Heart left ventricle (tissue), 16 donors: ENCODE measurements at regions not wholly inside any gene's neighbourhood (a gene's known extent, or its start where the extent isn't known, plus 50 kb on each side); places are given as distances from the start of the nearest gene placed in this dataset.
"Not testable (repeated sequence)": the region's sequence is repeated elsewhere in the genome, so short reads cannot be mapped to it uniquely, and the experiment has no call there.

ENCODE experiments used
- ATAC-seq, 4 donors: fragments of 200-7000 bp; cut with Tn5 transposase; one replicate each; pipeline ENCODE4 v1.9.1; 2020 to 2022; ENCODE audit warnings: moderate library complexity in 4 of 4, mild to moderate bottlenecking in 3 of 4, moderate number of reproducible peaks in 1 of 4
- DNase-seq, 5 donors: peaks; one replicate each; pipeline ENCODE4 v3.0.0-alpha.2; 2020
- H3K27ac ChIP-seq, 12 donors: fragments of 200-600 bp; sonication (generic) in 4 of 12; one replicate each; pipeline versions ENCODE4 v1.5.0 to v1.8.0; 2016 to 2022; ENCODE audit warnings: mild to moderate bottlenecking in 2 of 12
- H3K27me3 ChIP-seq, 9 donors: fragments of 200-600 bp; sonication (generic) in 2 of 9; one replicate each; pipeline versions ENCODE4 v1.5.1 to v1.8.0; 2016 to 2022; ENCODE audit warnings: mild to moderate bottlenecking in 3 of 9
- H3K36me3 ChIP-seq, 9 donors: fragments of 200-600 bp; sonication (generic) in 2 of 9; one replicate each; pipeline versions ENCODE4 v1.5.0 to v1.8.0; 2018 to 2022; ENCODE audit warnings: mild to moderate bottlenecking in 2 of 9
- H3K4me1 ChIP-seq, 12 donors: fragments of 200-600 bp; sonication (generic) in 4 of 12; one replicate each; pipeline versions ENCODE4 v1.5.0 to v1.8.0; 2016 to 2022; ENCODE audit warnings: mild to moderate bottlenecking in 3 of 12
- H3K4me3 ChIP-seq, 12 donors: fragments of 200-600 bp; sonication (generic) in 4 of 12; one replicate each; pipeline versions ENCODE4 v1.5.0 to v1.8.0; 2017 to 2022; ENCODE audit warnings: mild to moderate bottlenecking in 9 of 12, moderate library complexity in 4 of 12
- H3K9me3 ChIP-seq, 12 donors: fragments of 200-600 bp; sonication (generic) in 4 of 12; one replicate each; pipeline versions ENCODE4 v1.5.0 to v1.8.0; 2016 to 2022; ENCODE audit warnings: mild to moderate bottlenecking in 1 of 12
- POLR2A ChIP-seq, 2 donors: fragments of 450-650 bp; IDR thresholded peaks; one replicate each; pipeline ENCODE4 v1.6.1; 2017; ENCODE audit warnings: antibody characterized with exemption in 2 of 2, mild to moderate bottlenecking in 2 of 2, moderate library complexity in 2 of 2
- WGBS, 4 donors: extraction: QIAGEN DNeasy Blood & Tissue Kit in 2 of 4; methylation state at CpG; one replicate each; pipeline versions ENCODE4 v1.1.5 to v1.1.7; 2013 to 2018; 5-methylcytosine and 5-hydroxymethylcytosine counted together
- intact Hi-C, 10 donors: fragments of 100-400 bp; cut with DNase I; formaldehyde crosslinking; loops; one replicate each; pipeline versions ENCODE4 v1.11.1 to v1.14.2; 2022
- TF ChIP-seq, protein P1 (sequence below), 12 donors: fragments of 200-600 bp; sonication (generic) in 4 of 12; IDR thresholded peaks; one replicate each; pipeline versions ENCODE4 v1.5.0 to v1.8.0; 2018 to 2022; ENCODE audit warnings: antibody characterized with exemption in 12 of 12, mild to moderate bottlenecking in 5 of 12
- donor health status: ischemic (EF 13 %, LVEDD 7.1; RV severe dilation, severe dysfunction).
- donor health status: healthy with polysubstance abuse.
- donor health status: DM: no; HTN: yes; CAD: no.
- donor health status: DM: no; HTN: no; CAD: no.
- donor health status: ischemic (EF 25% LVEDD 6.9; RV normal size, moderate dysfunction).
- donor health status: ischemic (EF 25% LVEDD 5.7; RV mildly dilated, moderate dysfunction).
- donor health status: healthy.
- donor health status: DM: yes; HTN: yes; CAD: no.
- donor health status: ischemic (EF 35%, LVEDD 5.7; RV mildly dilated, moderate dysfunction).
- donor health status: nonischemic (EF 11% LVEDD 7.7; RV severe dilation, severe dysfunction).
- donor health status: DM: yes; HTN: yes; CAD: no.
- donor health status: PGD.
- donor health status: ischemic (EF 29% LVEDD 5.4; RV normal size, mild dysfunction).
- donor health status: nonischemic (EF 23%, LVEDD 6.1; RV moderate dilation, normal function).

DNA sequence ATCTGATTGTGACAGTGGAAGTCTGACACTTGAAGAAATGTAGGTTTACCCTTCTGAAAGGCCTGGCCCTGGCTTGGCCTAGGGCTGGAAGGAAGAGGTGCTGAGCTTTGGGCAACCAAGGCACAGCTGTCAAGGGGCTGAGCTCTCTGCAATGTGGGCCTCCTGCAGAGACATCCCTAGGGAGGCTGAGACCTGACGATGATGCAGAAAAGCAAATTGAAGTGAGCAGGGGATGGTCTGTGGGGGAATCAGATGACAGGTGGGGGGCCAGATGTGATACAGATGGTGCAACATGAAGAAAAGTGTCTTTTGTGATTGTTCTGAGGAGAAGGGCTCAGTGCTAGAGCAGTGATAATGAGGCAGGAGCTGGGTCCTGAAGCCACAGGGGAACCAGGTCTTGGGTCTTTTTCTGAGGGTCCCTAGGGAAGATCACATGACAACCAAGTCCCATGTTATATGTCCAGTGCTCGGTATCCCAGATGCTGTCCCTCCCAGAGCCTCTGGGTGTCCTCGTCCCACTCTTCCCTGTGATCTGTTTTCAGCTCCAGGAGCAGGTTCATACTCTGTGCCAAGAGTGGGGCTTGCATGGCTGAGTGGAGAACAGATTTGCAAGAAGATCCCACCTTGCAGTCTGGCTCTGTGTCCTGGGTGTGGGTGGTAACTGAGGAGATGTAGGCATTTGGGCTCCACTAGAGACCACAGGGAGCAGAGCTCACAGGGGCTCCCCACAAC is 79.9 kb upstream of the VPREB1 start:
- H3K27me3 ChIP-seq, result peaks cover 0 to 38% (median 9%) of the 10 kb centered on the region in 9 donors
- peaks cover 0 to 2% (median 0%) of the 10 kb centered on the region in 12 donors for H3K9me3 ChIP-seq
- TF ChIP-seq POLR2A (IDR thresholded peaks at IDR 0.05), result no peak
- TF ChIP-seq, protein P1, sequence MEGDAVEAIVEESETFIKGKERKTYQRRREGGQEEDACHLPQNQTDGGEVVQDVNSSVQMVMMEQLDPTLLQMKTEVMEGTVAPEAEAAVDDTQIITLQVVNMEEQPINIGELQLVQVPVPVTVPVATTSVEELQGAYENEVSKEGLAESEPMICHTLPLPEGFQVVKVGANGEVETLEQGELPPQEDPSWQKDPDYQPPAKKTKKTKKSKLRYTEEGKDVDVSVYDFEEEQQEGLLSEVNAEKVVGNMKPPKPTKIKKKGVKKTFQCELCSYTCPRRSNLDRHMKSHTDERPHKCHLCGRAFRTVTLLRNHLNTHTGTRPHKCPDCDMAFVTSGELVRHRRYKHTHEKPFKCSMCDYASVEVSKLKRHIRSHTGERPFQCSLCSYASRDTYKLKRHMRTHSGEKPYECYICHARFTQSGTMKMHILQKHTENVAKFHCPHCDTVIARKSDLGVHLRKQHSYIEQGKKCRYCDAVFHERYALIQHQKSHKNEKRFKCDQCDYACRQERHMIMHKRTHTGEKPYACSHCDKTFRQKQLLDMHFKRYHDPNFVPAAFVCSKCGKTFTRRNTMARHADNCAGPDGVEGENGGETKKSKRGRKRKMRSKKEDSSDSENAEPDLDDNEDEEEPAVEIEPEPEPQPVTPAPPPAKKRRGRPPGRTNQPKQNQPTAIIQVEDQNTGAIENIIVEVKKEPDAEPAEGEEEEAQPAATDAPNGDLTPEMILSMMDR (IDR thresholded peaks at IDR 0.05), result no peak
- WGBS, 4 donors, result 21 to 25% (median 23%) methylated on average over 2 to 3 of the region's 3 CpGs
- H3K4me1 ChIP-seq, result no peaks in the 10 kb centered on the region
- no peak overlapping the region for H3K4me3 ChIP-seq
- no peaks in the 10 kb centered on the region for H3K36me3 ChIP-seq
- ATAC-seq, result no peak
- no peak overlapping the region for H3K27ac ChIP-seq
- DNase-seq, result no peak
- intact Hi-C loops, result no loop called here

- peaks cover 0 to 3% (median 0%) of the 10 kb centered on the region in 12 donors for H3K9me3 ChIP-seq
Observed at GRCh38 chr22:22161924-22162851, 82.4 kb upstream of the VPREB1 start.

GRCh38 chr22:22160768-22161167 is 83.8 kb upstream of the VPREB1 start:
- H3K9me3 ChIP-seq, H3K36me3 ChIP-seq, H3K4me3 ChIP-seq, ATAC-seq, H3K27ac ChIP-seq, intact Hi-C loops, H3K4me1 ChIP-seq, DNase-seq: not testable (repeated sequence)
- peaks cover 0 to 30% (median 0%) of the 10 kb centered on the region in 9 donors for H3K27me3 ChIP-seq
- WGBS, 4 donors, result 44 to 70% (median 62%) methylated on average over 2 of the region's 2 CpGs

More at GRCh38 chr22:22161924-22162851, 82.4 kb upstream of the VPREB1 start:
- Histone ChIP-seq H3K27me3 (peaks cover 0 to 36% (median 0%) of the 10 kb centered on the region in 9 donors), H3K4me3 (no peak overlapping the region), H3K27ac (no peak overlapping the region), H3K4me1 (no peaks in the 10 kb centered on the region), H3K36me3 (no peaks in the 10 kb centered on the region)
- intact Hi-C loops, result no loop called here
- TF ChIP-seq, protein P1 (IDR thresholded peaks at IDR 0.05), result no peak
- TF ChIP-seq POLR2A (IDR thresholded peaks at IDR 0.05), result no peak
- ATAC-seq, result no peak
- no peak for DNase-seq
- WGBS, 4 donors, result 59 to 69% (median 67%) methylated on average over 9 of the region's 9 CpGs

- Histone ChIP-seq H3K27ac (no peak overlapping the region), H3K36me3 (no peaks in the 10 kb centered on the region), H3K4me3 (no peak overlapping the region), H3K4me1 (no peaks in the 10 kb centered on the region), H3K9me3 (peaks cover 0 to 3% (median 0%) of the 10 kb centered on the region in 12 donors), H3K27me3 (peaks cover 0 to 20% (median 0%) of the 10 kb centered on the region in 9 donors)
- ATAC-seq, result no peak
- 40 to 56% (median 48%) methylated on average over 1 of the region's 1 CpG for WGBS, 4 donors
- DNase-seq, result no peak
- intact Hi-C loops, result no loop called here
- TF ChIP-seq, protein P1 (IDR thresholded peaks at IDR 0.05), result no peak
- TF ChIP-seq POLR2A (IDR thresholded peaks at IDR 0.05), result no peak
Observed at GRCh38 chr22:22159384-22159783, 85.2 kb upstream of the VPREB1 start.
